ENCODE measurements at regions not wholly inside any gene's neighbourhood (a gene's known extent, or its start where the extent isn't known, plus 50 kb on each side); places are given as distances from the start of the nearest gene placed in this dataset.

- TF ChIP-seq, protein P1, sequence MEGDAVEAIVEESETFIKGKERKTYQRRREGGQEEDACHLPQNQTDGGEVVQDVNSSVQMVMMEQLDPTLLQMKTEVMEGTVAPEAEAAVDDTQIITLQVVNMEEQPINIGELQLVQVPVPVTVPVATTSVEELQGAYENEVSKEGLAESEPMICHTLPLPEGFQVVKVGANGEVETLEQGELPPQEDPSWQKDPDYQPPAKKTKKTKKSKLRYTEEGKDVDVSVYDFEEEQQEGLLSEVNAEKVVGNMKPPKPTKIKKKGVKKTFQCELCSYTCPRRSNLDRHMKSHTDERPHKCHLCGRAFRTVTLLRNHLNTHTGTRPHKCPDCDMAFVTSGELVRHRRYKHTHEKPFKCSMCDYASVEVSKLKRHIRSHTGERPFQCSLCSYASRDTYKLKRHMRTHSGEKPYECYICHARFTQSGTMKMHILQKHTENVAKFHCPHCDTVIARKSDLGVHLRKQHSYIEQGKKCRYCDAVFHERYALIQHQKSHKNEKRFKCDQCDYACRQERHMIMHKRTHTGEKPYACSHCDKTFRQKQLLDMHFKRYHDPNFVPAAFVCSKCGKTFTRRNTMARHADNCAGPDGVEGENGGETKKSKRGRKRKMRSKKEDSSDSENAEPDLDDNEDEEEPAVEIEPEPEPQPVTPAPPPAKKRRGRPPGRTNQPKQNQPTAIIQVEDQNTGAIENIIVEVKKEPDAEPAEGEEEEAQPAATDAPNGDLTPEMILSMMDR (IDR thresholded peaks at IDR 0.05) = no peak
- TF ChIP-seq POLR2A (IDR thresholded peaks at IDR 0.05) = no peak
Observed at GRCh38 chr5:125054146-125054545, 307.7 kb upstream of the ZNF608 start.
